ENCODE measurements at regions not wholly inside any gene's neighbourhood (a gene's known extent, or its start where the extent isn't known, plus 50 kb on each side); places are given as distances from the start of the nearest gene placed in this dataset.
"Not testable (repeated sequence)": the region's sequence is repeated elsewhere in the genome, so short reads cannot be mapped to it uniquely, and the experiment has no call there.

DNA sequence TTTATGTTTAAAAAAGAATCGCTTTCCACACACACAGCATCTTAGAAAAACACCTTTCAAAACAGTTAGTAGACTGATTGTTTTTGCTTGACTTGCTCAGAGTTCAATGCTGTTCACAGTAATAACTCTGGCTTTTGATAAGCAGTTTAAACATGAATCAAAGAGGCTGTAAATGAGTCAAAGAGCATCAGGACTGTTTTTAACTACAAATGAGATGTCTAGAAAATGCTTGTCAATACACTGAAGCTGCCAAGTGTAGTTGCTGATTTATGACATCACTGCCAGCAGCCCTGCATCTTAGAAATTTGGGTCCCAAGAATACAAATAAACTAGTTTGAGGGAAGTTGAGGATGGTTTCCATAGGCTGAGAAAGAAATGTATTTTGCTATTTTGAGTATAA, 2057.1 kb upstream of the PCDH20 start:
- intact Hi-C loops (cut with micrococcal nuclease), result no loop called here

DNA sequence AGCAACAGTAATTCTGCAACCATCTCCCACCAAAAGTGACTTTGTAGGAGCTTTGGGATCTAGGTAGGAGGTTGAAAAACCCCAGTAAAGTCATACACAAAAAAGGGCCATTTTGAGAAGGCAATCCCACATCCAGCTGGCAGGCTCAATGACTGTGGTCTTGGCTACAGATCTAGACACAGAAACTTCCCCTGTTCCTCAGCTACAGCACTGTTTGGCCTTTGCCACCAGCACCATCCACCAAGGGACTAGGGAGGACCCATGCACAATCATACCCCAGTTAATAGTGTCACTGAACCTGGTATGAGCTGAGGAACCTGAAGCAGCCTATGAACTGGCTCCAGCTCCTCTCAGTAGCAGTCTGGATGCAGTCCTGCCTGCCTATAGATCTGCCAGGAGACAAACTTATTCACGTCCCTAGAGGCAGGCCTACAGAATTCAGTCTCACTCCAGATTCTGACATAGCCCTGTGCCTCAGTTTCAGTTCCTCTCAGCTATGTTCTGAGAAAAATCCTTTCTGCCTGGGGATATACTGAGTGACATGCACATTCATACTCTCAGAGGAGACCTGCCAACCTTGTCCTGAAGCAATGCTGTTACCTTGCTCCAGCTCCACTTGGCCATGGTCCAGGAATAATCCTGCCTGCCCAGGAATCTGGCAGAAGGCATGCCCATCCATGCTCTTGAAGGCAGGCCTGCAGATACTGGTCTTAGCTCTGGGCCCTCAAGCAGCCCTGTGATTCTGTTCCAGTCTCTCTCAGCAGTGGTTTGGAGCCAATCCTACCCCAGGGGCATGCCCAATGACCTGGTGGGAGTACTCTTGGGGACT, 2048.3 kb upstream of the PCDH20 start:
- intact Hi-C loops (cut with micrococcal nuclease), result no loop called here

GRCh38 chr13:63460462-63461090, 2044.9 kb upstream of the PCDH20 start:
- intact Hi-C loops (cut with micrococcal nuclease), result no loop called here

DNA sequence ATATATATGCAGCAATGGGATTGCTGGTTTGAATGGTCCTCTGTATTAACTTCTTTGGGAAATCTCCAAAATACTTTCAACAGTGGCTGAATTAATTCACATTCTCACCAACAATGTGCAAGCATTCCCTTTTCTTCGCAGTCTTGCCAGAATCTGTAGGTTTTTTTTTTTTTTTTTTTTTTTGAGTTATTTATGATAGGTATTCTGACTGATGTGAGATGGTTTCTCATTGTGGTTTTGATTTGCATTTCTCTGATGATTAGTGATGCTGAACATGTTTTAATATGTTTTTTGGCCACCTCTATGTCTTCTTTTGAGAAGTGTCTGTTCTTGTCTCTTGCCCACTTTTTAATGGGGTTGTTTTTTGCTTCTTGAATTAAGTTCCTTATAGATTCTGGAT, 2041.5 kb upstream of the PCDH20 start:
- intact Hi-C loops (cut with micrococcal nuclease), result no loop called here

- intact Hi-C loops (cut with micrococcal nuclease), result no loop called here
Measured at GRCh38 chr13:63455938-63456337, 2040.3 kb upstream of the PCDH20 start.

DNA sequence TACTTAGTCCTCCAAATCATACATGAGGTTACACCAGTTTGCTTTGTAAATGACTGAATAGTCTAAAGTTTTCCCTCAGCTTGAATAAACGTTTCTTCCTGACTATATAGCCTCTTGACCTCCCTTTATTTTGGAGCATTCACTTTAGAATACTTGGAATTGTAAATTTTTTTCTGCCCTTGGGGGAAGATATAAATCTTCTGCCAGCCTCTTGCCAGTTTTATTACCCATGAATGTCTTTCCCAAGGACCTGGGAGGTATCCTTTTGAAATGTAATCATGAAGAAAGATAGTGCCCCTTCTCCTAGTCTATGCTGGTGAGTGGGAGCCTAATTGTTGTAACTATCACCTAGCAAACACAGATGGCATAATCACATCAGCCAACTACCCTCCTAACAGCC, 2033.9 kb upstream of the PCDH20 start:
- intact Hi-C loops (cut with micrococcal nuclease), result no loop called here

DNA sequence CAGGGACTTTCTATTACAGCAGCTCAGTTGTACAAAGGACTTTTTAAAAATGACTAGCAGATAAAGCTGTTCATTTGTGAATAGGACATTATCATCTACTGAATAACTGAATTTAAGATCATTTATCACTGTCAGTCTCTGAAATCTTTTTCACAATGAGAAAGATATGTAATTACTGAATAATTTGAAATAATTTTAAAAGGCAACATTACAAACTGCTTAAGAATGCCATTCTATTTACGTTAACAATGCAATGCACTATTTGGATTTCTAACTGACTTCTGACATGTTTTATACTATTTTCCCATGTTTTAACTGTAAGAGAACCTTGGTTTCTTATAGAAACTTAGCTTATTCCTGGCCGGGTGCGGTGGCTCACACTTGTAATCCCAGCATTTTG, 2033.0 kb upstream of the PCDH20 start:
- intact Hi-C loops (cut with micrococcal nuclease), result no loop called here

- intact Hi-C loops (cut with micrococcal nuclease), result no loop called here
Measured at GRCh38 chr13:63446329-63446728, 2030.7 kb upstream of the PCDH20 start.

- intact Hi-C loops (cut with micrococcal nuclease), result not testable (repeated sequence)
Measured at GRCh38 chr13:63444225-63444624, 2028.6 kb upstream of the PCDH20 start.

DNA sequence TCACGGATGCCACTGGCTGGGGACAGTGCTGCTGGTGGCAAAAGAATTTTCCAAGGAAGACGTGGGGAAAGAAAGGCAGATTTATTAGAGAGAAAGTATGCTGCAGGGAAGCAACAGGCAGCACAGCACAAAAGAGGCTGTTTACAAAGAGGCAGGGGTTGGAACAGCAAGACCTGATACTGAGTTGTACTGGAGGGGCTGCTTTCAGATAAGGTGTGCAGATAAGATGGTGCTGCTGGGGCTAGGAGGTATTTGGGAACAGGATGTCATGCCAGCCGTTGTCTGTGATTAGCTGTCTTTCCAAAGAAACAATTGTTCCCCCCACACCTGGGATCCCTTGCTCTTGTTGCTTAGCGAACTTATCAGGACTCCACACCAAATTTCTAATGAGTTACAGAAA, 2023.3 kb upstream of the PCDH20 start:
- intact Hi-C loops (cut with micrococcal nuclease), result no loop called here

GRCh38 chr13:63436325-63436668, 2020.6 kb upstream of the PCDH20 start:
- intact Hi-C loops (cut with micrococcal nuclease), result no loop called here

DNA sequence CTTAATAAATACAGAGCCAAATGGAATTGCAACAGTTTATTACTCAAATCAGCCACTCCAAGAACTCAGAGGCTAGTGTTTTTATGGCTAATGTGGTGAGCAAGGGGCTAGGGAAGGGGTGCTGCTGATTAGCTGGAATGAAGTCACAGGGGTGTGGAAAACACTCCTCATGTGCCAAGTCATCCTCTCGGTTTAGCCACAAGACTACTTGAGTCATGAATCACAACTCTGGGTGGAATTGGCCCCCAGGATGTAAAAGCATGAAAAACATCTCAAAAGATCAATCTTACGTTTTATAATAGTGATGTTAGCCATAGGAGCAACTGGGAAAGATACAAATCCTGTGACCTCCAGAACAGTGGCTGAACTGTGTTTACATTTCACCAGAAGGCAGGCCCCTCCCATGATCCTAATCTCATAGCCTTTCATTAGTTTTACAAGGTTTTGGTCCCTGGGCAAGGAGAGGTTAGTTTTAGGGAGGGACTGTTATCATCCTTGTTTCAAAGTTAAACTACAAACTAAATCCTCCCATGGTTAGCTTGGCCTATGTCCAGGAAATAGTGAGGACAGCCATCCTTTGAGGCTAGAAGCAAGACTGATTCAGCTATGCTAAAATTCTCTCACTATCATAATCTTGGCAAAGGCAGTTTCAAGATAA, 2020.1 kb upstream of the PCDH20 start:
- intact Hi-C loops (cut with micrococcal nuclease), result no loop called here

GRCh38 chr13:63433546-63434150, 2018.0 kb upstream of the PCDH20 start:
- intact Hi-C loops (cut with micrococcal nuclease), result no loop called here

DNA sequence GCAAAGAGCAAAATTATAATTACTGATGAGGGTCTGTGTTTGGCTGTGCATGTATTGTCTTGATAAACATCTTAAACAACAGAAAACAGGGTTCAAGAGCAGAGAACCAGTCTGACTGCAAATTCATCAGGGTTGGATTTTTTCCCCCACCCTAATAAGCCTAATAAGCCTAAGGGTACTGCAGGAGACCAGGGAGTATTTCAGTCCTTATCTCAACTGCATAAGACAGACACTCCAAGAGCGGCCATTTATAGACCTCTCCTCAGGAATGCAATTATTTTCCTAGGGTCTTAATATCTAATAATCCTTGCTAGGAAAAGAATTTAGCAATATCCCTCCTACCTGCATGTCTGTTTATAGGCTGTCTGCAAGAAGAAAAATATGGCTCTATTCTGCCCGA, 2011.5 kb upstream of the PCDH20 start:
- intact Hi-C loops (cut with micrococcal nuclease), result no loop called here

GRCh38 chr13:63425131-63425530, 2009.5 kb upstream of the PCDH20 start:
- intact Hi-C loops (cut with micrococcal nuclease), result no loop called here

GRCh38 chr13:63421123-63421522, 2005.5 kb upstream of the PCDH20 start:
- intact Hi-C loops (cut with micrococcal nuclease), result no loop called here

DNA sequence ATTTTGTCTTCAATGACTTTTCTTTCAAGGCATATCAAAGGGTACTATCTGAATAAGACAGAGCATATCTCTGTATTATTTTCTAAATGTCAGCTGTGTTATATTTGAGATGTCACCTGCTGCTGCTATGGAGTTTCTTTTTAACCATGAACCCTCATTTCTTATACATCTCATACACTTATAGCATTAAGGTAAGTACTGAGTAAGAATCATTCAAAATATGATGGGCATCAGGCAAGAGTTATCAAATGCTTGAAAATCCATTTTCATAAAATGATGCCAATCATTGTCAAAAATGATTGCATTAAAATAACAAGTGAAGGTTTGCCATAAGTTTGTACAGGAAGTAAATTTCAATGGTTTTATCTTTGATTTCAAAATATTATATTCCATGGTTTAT, 2005.0 kb upstream of the PCDH20 start:
- intact Hi-C loops (cut with micrococcal nuclease), result no loop called here

GRCh38 chr13:63414247-63414646, 1998.6 kb upstream of the PCDH20 start:
- intact Hi-C loops (cut with micrococcal nuclease), result no loop called here

GRCh38 chr13:63409791-63410351, 1994.2 kb upstream of the PCDH20 start:
- intact Hi-C loops (cut with micrococcal nuclease), result no loop called here

GRCh38 chr13:63408331-63409189, 1992.9 kb upstream of the PCDH20 start:
- intact Hi-C loops (cut with micrococcal nuclease), result no loop called here

DNA sequence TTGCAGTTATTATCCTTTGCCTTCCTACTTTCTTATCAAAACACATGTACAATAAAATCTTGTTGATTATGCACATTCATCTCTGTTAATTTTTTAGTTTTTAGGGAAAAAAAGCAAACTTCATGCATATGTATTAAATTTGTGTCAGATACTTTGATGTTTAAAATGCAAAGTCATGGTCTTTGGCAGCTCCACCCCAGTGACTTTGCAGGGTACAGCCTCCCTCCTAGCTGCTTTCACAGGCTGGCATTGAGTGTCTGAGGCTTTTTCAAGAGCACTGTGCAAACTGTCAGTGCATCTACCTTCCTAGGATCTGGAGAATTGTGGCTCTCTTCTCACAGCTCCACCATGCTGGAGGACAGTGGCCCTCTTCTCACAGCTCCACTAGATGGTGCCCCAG, 1988.1 kb upstream of the PCDH20 start:
- intact Hi-C loops (cut with micrococcal nuclease), result no loop called here

Measured in T-helper 1 cell treated with Interleukin-12 subunit alpha and Interleukin-12 subunit beta and Interleukin-4 antibody, amounts not matched to agents 30 ng/mL and 1 ng/mL, for 36 hours (primary cell).